Retinal pigment epithelial cell (primary cell): ENCODE measurements at regions not wholly inside any gene's neighbourhood (a gene's known extent, or its start where the extent isn't known, plus 50 kb on each side); places are given as distances from the start of the nearest gene placed in this dataset.
"Not testable (repeated sequence)": the region's sequence is repeated elsewhere in the genome, so short reads cannot be mapped to it uniquely, and the experiment has no call there.

Experiments
- DNase-seq: peaks from one replicate; pipeline ENCODE4 v3.0.0-alpha.2; 2010; ENCODE audit warnings: low read depth
- H3K4me3 ChIP-seq: 2 replicates; pipeline ENCODE4 v1.5.1; 2011; ENCODE audit warnings: mild to moderate bottlenecking, low read length, control low read depth, moderate library complexity
- TF ChIP-seq, protein P1 (sequence below): conservative IDR thresholded peaks from 2 replicates; pipeline ENCODE4 v1.5.1; 2011; ENCODE audit warnings: low read depth, low read length, control low read depth, inconsistent platforms

DNA sequence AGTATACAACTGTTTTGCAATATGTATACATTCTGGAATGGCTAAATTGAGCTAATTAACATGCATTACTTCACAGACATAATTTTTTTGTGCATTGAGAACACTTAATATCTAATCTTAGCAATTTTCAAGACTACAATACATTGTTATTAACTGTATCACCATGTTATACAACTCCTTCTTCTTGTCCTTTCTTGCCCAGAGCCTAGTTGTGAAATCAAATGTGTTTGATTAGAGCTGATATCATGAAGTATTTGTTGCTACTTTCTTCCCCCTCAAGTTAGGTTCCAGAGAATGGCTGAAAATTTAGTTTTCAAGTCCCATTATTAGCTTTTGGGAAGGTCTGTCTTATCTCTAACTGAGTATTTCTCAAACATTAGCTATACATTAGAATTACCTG, 607.8 kb downstream of the PSAT1 start:
- TF ChIP-seq, protein P1, sequence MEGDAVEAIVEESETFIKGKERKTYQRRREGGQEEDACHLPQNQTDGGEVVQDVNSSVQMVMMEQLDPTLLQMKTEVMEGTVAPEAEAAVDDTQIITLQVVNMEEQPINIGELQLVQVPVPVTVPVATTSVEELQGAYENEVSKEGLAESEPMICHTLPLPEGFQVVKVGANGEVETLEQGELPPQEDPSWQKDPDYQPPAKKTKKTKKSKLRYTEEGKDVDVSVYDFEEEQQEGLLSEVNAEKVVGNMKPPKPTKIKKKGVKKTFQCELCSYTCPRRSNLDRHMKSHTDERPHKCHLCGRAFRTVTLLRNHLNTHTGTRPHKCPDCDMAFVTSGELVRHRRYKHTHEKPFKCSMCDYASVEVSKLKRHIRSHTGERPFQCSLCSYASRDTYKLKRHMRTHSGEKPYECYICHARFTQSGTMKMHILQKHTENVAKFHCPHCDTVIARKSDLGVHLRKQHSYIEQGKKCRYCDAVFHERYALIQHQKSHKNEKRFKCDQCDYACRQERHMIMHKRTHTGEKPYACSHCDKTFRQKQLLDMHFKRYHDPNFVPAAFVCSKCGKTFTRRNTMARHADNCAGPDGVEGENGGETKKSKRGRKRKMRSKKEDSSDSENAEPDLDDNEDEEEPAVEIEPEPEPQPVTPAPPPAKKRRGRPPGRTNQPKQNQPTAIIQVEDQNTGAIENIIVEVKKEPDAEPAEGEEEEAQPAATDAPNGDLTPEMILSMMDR: no peak
- no peak for DNase-seq

GRCh38 chr9:78905387-78905786, 608.5 kb downstream of the PSAT1 start:
- no peak for DNase-seq
- H3K4me3 ChIP-seq: no peak overlapping the region
- TF ChIP-seq, protein P1: no peak

More for the DNA sequence above, 607.8 kb downstream of the PSAT1 start:
- no peak overlapping the region for H3K4me3 ChIP-seq

DNA sequence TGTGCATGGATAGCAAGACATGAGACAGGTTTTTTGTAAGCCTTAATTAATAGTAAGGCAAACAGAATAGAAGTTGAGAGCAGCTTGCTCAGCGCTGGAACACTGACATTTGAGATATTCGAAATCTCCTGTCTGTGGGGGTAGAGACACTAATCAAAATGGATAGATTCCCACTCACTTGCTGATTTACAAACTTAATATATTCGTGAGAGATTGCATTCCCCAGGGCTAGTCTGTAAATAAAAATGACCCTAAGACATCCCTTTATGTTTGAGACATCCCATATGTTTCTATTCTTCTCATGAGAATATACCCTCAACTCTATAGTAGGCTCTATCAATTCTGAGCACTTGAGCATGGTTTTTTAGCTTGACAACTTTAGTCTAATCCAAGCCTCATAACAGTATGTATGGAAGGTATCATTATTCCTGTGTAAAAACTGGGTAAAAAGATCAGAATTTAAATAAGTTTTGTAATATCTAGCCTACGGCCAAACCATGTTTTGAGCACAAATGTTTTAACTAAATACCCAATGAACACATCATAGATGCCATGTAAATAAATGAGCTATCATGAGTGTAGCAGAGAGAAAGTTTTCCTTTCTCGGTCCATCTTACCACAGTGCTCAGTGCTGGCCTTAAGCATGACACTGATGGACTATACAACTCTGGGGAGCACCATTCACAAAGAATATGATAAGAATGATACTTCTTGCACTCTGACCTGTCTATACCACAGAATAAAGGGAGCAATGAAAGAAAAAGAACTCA, 609.2 kb downstream of the PSAT1 start:
- no peak overlapping the region for H3K4me3 ChIP-seq
- TF ChIP-seq, protein P1: no peak
- DNase-seq: no peak

GRCh38 chr9:78909566-78909965, 612.6 kb downstream of the PSAT1 start:
- DNase-seq: no peak
- H3K4me3 ChIP-seq: no peak overlapping the region
- TF ChIP-seq, protein P1: no peak

DNA sequence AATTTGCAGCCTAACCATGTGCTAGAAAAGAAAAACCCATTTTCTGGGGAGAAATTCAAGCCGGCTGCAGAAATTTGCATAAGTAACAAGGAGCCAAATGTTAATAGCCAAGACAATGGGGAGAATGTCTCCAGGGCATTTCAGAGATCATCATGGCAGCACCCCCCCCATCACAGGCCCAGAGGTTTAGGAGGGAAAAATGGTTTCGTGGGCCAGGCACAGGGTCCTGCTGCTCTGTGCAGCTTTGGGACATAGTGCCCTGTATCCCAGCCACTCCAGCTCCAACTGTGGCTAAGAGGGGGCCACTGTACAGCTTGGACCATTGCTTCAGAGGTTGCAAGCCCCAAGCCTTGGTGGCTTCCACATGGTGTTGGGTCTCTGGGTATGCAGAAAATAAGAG, 620.0 kb downstream of the PSAT1 start:
- H3K4me3 ChIP-seq, DNase-seq: not testable (repeated sequence)

DNA sequence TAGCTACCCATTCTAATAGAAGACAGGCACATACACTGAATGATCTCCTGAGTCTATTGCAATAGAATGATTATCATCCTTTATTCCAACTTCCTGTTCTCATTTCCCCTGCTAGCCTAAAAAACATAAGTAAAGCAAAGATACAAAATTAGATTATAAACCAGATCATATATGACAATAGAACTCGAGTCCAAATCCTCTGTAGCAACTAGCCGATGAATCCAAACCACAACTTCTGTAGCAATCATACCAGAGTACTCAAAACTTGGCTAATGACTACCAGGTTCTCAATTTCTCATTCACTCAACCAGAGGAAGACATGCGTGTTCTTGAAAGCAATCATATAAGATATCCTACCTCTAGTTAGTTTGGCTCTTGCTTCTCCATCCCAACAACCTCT, 622.1 kb downstream of the PSAT1 start:
- TF ChIP-seq, protein P1: no peak
- H3K4me3 ChIP-seq: no peak overlapping the region
- DNase-seq: no peak

DNA sequence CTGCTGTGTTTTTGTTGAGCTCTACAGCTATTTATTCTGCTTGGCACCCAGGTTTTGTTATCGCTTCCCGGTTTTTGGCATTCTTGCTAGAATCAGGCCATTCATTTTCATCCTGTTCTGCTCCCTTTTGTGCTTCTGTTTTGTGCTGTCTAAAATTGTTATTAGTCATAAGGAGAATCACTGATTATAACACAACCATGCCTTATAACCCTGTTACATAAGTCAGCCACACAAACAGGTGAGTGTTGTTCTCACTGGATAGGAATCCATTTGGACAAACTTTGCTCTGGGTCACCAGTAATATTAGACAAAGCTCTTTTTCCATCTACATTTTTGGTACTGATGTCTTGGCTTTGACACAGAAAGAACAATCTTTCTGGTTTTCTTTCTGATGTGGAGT, 622.8 kb downstream of the PSAT1 start:
- TF ChIP-seq, protein P1: no peak
- DNase-seq: no peak
- H3K4me3 ChIP-seq: no peak overlapping the region
